C4-2B (cell line): ENCODE measurements at regions not wholly inside any gene's neighbourhood (a gene's known extent, or its start where the extent isn't known, plus 50 kb on each side); places are given as distances from the start of the nearest gene placed in this dataset.

Experiments used
- CTCF ChIP-seq: fragments of 450-650 bp; conservative IDR thresholded peaks from 2 replicates; pipeline ENCODE4 v1.5.1; 2017; ENCODE audit warnings: mild to moderate bottlenecking
- ZFX ChIP-seq: fragments of 450-650 bp; IDR thresholded peaks from 2 replicates; pipeline ENCODE4 v1.6.1; 2017

DNA sequence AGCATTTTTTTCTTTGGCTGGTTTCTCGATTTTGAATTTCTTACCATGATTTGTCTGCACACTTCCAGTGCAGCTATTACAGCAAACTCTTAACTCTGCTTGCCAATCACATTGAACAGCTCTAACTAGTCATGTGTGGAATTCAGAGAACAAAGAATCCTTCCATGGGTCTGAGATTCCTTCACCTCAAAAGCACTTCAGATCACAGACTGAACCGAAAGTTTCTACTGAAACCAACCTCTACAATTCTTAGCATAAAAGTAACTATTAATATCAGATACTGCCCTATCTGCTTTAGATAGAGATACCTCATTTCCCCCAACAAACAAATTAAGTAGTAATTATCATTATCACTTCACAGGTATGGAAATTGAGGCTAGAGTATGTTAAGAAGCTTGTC is 56.5 kb upstream of the SP4 start:
- TF ChIP-seq CTCF (no peak), ZFX (no peak)
